HG03571 (cell line): ENCODE measurements at regions not wholly inside any gene's neighbourhood (a gene's known extent, or its start where the extent isn't known, plus 50 kb on each side); places are given as distances from the start of the nearest gene placed in this dataset.
"Not testable (repeated sequence)": the region's sequence is repeated elsewhere in the genome, so short reads cannot be mapped to it uniquely, and the experiment has no call there.

Experiments
- ATAC-seq: cut with Tn5 transposase; IDR thresholded peaks from one replicate; pipeline ENCODE4 v1.9.1; 2021; ENCODE audit not compliant: unreplicated experiment

DNA sequence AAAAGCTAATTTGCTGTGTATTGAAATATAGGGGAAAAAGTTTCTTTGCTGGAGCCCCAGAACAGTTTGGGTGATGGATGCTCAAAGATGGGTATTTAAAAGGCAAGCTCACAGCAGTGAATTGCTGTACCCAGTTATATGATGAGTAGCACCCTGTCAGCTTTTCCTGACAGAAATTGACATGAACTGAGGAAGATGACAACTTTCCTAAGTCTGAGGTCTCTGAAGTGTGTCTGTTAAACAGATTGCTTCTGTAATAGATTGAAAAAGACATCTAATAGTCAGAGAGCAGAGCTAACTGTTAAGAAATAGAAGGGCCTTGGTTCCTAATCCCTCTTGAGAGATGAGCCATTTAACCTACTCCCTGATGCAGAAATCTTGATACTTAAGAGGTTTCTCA is 1278.0 kb upstream of the ALCAM start:
- no peak for ATAC-seq

DNA sequence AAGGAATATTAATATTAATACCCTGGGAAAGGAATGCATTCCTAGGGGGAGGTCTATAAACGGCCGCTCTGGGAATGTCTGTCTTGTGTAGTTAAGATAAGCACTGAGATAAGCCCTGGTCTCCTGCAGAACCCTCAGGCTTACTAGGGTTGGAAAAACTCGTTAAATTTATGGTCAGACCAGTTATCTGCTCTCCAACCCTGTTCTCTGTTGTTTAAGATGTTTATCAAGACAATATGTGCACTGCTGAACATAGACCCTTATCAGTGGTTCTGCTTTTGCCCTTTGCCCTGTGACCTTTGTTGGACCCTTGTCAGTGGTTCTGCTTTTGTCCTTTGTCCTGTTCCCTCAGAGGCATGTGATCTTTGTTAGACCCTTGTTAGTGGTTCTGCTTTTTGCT is 1276.7 kb upstream of the ALCAM start:
- ATAC-seq = not testable (repeated sequence)

DNA sequence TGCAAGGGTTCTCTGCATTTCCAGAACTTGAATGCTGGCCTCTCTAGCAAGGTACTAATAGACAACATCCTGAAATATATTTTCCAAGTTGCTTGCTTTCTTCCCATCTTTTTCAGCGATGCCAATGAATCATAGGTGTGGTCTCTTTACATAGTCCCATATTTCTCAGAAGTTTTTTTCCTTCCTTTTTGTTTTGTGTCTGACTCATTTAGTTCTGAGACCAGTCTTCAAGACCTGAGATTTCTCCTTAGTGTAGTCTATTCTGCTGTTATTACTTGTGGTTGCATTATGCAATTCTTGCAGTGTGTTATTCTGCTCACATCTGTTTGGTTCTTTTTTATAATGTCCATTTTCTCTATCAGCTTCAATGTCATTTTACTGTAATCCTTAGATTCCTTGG is 1265.0 kb upstream of the ALCAM start:
- no peak for ATAC-seq

DNA sequence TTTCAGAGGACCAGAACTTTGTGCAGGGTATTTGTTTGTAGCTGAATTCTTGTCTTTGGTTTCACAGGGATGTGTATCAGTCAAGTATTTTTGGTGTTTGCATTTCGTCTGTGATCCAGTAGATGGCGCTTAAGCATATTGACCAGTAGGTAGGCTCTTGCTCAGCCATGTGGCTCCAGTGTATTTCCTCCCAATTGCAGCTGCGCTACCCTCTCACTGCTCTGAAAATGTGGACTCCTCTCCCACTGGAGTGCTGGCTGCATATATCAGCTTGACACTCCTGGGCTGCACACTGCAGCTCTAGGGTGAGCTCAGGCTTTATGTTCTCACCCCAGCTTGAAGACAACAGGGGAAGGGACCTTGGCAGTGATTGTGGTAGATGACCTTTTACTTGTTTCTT is 1264.3 kb upstream of the ALCAM start:
- ATAC-seq = peak; percentile 89

DNA sequence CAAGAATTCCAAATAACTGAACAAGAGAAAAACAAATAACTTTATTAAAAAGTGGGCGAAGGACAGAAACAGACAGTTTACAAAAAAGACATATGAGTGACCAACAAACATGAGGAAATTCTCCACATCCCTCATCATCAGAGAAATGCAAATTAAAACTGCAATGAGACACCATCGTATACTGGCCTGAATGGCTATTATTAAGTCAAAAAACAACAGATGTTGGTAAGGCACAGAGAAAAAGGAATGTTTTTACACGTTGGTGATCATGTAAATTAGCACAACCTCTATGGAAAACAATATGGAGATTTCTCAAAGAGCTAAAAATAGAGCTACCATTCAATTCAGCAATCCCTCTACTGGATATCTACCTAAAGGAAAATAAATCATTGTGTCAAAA is 1260.4 kb upstream of the ALCAM start:
- ATAC-seq = no peak

DNA sequence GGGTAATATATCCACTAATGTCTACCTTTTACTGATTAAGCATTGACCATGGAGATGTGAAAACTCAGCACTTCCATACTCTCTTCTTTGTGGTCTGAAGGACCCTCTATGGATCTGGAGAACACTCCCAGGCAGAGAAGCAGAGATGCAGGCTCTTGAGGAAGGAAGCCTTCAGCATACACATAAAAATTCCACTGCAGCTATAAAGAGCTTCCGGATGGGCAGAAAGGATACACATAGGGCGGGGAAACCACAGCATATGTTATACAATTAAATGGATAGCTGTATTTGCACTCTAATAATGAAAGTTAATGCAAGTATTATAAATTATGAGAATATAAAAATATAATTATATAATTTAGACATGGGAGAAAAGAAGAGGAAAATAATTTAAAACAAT is 1258.2 kb upstream of the ALCAM start:
- ATAC-seq = no peak

DNA sequence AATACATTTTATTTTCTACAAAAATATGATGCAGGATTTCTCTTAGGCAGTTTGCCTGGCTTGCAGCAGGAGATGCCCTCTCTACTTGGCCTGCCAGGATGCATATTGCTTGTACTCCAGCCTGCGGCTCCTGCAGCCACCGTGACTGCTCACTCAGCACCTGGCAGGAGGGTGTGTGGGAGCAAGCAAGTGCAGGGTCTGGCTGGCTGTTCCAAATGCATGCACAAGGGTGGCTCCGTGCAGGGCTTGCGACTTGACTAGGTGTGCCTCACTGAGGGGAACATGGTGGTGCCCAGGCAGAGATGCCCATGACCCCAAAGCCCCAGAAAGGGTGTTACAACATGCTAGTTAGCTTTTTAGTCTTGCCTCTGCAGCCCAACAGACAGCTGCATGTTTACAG is 1240.2 kb upstream of the ALCAM start:
- ATAC-seq = no peak

DNA sequence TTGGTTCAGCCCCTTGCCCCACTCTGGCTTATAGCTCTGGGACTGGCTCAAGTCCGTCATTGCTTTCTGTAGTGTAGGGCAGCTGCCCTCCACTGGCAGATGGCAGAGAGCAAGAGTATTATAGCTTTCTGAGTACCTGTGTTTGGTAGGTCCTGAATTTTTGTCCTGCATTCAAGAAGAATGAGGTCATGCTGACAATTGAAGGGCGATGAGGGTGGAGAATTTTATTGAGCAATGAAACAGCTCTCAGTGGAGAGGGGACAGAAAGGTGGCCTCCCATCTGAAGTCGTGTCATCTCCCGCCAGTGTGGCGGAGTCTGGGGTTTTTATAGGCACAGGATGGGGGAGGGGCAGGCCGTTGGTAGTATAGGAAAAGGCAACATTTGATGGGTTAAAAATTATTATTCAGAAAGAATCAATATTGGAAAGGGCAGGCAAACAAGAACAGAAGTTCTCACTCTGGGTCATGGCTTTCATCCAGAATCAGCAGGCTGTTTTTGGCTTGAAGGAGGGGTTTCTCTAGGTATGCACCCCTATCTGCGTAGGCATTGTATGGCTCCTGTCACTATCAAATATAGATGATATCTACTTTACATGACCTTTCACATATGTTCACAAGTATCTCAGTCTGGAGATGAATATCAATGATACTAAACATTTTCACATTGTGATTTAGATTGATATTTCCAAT is 1239.7 kb upstream of the ALCAM start:
- no peak for ATAC-seq

DNA sequence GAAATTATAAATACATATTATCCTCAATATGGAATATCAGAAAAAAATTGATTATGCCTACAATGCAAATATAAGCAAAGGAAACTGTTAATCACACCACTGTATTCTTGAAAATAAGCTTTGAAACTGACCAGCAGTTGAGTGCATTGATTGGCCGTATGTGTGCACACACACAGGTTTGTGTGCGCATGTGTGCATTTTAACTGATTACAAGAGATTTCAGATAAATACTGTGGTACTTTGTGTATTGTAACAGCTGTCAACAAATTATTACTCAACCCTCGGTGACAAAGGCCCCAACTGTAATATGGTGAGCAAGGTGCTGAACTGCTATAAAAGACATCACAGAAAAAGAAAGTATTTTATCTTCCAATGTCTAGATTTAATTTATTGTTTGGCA is 1238.9 kb upstream of the ALCAM start:
- ATAC-seq = no peak

DNA sequence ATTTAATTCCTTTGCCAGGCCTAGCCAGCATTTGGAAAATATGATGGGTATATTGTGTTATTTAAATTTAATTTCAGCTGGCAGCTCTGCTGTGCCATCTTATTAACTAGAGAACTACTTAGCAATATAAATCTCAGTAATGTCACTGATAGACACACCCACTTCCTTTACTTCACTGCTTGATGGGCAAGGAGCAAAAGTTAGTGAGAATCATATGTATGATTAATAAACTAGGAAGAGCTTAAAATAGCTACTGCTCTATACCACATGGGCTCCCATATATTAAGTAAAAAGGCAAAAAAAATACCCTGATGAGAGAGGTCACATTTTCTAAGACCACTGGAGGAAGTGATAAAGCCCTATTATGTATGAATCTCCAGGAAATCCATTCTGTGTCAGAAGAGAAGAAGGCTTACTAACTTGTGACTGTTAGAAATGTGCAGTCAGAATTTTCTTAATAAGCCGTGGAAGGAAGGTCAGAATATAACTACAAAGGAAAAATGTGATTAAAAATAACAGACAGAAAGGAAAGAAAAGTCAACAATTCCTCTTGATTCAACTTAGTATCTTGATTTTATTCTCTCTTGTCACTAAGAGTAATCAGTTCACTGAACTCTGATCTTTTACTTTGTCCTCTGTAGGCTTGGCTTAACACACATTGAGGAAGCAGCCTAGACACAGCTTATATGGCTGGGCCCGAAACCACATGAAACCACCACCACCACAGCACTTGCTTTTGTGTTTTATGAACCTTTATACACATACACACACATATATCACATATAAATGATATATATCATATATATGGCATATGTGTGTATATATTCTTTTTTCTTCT is 1233.9 kb upstream of the ALCAM start:
- ATAC-seq = no peak

DNA sequence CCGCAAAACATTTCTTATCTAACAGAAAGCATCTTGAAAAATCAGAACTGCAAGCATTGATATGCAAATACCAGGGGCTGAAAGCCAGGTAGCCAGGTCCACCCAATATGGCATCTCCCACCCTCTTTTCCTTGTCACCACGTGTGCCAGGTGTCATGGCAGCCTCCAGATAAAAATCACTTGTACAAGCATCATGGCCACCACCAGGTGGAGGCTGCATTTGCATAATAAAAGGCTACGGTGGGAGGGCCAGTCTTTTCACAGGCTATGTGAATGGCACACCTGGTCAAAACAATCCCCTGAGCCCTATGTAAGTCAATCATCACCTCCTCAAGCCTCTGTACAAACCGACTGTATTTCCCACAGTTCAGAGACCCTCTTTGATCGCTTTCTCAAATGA is 1233.1 kb upstream of the ALCAM start:
- ATAC-seq = no peak

DNA sequence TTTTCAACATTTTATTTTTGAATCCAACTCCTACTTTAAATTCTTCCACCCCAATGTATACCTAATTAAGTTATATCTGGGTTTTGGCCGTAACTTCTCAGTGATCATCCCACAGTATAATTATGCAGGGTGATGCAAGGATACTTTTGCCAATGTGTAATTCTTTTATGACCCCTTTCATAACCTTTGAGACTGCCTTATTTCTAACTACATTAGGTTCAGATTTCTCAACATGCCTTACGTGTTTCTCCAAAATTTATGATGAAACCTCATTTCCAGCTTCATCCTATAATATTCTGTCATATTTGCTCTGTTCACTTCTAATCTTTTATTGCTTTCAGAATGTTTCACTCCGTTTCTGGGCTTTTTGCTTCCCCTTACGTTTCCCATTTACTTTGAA is 1229.6 kb upstream of the ALCAM start:
- no peak for ATAC-seq

DNA sequence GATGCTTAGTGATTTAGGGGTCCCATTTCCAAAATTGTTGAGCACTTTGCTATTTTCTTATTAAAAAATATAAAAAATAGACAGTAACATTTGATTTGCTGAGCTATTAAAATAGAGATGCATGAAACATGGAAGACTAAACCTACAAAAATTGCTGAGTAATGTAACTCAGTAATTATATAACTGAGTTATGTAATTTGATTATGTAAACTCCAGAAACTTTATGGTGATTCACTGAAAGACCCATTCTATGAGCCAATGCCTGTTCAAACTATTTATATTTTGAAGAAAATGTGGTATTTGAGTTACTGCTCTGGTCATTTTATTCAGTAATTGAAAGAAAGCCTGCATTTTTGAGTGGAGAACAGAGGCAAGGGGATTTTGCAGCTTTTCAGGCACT is 1221.5 kb upstream of the ALCAM start:
- no peak for ATAC-seq

DNA sequence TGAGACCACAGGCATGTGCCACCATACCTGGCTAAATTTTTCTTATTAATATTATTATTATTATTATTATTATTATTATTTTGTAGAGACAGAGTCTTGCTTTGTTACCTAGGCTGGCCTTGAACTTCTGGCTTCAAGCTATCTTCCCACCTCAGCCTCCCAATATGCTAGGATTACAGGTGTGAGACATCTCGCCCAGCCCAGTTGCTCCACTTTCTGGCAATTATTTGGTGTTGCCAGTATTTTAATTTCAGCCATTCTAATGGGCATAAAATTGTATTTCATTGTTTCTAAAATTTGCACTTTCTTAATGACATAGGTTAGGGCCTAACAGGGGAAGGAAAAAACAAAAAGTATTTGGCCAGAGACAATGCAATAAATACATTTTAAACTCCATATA is 1217.6 kb upstream of the ALCAM start:
- ATAC-seq = no peak

DNA sequence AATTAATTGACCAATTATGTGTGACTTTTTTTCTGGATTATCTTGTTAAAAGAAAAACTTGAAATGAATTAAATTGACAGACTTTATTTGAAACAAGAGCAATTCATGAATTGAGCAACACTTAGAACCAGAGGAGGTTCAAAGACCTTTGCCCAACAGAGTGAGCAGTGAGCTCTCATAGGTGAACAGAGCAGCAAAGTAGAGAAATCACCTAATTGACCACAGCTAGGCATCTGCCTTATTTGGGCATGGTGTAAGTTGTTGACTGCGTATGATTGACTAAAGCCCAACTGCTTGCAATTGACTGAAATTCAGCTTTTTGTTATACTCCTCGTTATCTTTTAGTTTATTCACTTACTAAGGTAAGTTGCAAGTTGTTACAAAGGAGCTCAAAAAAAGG is 1216.0 kb upstream of the ALCAM start:
- ATAC-seq = no peak

DNA sequence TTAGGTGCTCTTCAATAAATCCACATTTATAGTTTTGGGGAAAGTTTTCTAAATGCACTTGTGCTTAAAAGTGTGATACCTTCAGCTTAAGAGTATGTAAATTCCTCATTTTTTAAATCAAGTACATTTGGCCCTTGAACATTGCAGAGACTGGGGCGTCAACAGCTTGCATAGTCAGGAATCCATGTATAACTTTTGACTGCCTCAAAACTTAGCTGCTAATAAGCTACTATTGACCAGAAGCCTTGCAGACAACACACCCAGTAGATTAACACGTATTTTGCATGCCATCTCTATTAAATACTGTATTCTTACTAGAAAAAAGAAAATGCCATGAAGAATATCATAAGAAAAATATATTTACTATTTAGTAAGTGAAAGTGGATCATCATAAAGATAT is 1211.8 kb upstream of the ALCAM start:
- ATAC-seq = no peak

DNA sequence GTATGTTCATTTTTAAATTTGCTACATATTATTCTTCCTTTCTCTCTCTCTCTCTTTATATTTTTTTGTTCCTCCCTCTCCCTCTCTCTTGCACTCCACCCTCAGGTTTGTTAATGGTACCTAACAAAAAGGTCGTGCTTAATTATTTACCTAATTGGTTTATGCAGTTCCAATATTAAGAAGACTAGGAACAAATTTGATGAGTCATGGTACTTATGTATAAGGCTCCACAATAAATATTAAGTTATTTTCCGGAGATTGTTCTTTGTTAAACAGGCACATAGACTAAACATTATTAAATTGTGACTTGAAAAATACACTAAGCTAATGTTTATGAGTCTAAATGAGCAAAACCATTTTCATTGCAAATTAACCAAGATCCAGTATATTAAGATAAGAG is 1200.8 kb upstream of the ALCAM start:
- no peak for ATAC-seq

DNA sequence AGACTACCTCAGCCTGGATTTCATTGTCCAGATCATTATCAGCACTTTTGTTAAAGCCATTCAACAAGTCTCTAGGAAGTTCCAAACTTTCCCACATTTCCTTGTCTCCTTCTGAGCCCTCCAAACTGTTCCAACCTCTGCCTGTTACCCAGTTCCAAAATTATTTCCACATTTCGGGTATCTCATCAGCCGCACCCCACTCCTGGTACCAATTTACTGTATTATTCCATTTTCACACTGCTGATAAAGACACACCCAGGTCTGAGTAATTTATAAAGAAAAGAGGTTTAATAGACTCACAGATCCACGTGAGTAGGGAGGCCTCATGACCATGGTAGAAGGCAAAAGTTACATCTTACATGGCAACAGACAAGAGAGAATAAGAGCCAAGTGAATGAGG is 1198.3 kb upstream of the ALCAM start:
- no peak for ATAC-seq

DNA sequence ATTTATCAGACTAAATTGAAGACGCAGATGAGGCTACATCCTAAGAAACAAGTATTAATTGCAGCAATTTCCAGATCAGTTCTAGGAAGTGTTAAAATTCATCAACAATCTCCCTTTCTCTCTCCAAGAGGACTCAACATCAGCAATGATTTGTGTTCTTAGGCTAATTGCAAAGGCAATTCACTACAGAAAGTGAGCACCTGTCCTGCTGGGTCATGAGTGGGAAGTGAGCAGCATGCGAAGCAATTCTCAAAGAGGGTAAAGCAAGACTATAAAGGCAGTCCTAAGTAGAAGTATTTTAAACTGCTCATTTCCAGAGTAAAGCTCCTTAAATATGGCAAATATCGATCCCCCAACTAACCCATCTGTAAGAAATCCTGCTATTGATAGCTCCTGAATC is 1191.0 kb upstream of the ALCAM start:
- ATAC-seq = no peak

DNA sequence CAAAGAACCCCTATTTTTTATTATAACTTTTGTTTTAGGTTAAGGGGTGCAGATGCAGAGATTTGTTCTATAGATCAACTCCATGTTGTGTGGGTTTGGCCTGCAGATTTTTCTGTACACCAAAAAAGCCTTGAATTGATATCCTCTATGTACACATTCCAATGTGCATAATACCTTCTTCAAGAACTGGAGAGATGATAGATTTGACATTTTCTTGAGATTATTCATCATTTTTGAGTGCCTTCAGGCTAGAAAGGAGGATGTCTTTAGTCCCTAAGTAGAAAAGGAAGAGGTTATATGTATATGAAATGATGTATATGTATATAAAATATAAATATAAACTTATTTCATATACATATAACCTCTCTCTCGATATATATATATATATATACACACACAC is 1190.0 kb upstream of the ALCAM start:
- ATAC-seq = no peak

DNA sequence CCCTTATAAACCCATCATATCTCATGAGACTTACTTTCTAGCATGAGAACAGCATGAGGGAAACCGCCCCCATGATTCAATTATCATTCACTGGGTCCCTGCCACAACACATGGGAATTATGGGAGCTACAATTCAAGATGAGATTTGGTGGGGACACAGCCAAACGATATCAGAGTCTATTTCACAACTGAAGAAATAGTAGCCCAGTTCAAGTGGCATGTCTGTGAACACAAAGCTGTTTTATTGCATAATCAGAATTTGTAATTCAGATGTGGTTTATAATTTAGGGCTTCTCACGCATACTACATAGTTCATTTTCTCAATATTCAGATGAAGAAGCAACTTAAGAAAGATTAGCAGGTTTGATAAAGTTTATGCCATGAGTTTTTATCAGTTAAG is 1188.0 kb upstream of the ALCAM start:
- ATAC-seq = no peak

DNA sequence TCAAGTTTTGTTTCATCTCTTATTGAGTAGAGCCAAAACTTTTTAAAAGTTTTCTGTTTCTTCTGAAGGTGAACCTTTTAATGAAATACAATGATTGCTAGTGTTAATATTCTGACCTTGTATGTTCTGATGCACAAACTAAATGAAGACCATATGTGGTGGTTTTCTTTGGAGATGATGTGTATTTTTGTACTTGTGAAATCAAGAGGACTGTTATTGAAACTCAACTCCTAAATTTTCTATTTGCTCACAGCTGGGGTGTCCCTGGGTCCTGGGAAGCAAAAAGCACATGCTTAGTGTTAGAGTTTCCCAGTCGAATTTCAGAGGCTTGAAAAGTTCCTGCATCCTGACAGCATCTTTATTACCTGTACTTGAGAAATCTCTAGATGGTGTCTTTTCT is 1185.8 kb upstream of the ALCAM start:
- ATAC-seq = no peak

DNA sequence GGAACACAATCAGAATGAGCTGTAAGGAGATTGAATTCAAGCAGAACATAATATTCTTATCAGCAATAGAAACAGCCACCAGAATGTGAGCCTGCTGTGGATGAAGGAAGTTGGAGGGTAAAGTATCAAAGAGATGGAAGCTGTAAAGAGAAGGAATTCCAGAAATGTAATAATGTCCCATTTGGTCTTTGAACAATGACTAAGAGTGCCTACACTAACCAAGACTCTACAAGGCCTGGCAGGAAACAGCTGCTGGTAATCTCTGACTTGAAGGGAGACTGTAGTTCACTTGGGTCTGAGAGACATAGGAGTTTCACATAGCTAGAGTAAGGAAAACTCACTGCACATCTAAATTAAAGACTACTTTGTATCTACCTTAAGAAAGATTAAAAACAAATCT is 1176.0 kb upstream of the ALCAM start:
- ATAC-seq = no peak
